MCF 10A (cell line): ENCODE measurements at regions not wholly inside any gene's neighbourhood (a gene's known extent, or its start where the extent isn't known, plus 50 kb on each side); places are given as distances from the start of the nearest gene placed in this dataset.

Experiments
- BruUV-seq: library from RNA; stranded (reverse); fragments of 400-500 nt; replicated peaks from 2 replicates; lab custom pipeline; 2021; lab: Mats Ljungman, UMichigan
- CTCF ChIA-PET: fragments of 300-600 bp; sonication (Branson Sonifier 250); formaldehyde crosslinking; extraction: SDS; loops from one replicate; lab custom pipeline; 2021; ENCODE audit warnings: antibody characterized with exemption, inconsistent platforms; lab: Yijun Ruan, JAX
- POLR2A ChIA-PET: fragments of 300-600, 350-650 bp; sonication (Branson Sonifier 250); formaldehyde crosslinking; extraction: SDS; loops from one replicate; lab custom pipeline; 2020; ENCODE audit warnings: antibody characterized with exemption, inconsistent platforms; lab: Yijun Ruan, JAX
- DNase-seq: peaks from one replicate; pipeline ENCODE4 v3.0.0-alpha.2; 2018; ENCODE audit not compliant: unreplicated experiment
- H3K27ac Mint-ChIP-seq: one replicate; pipeline ENCODE4 v1.8.0; 2022; ENCODE audit warnings: mild to moderate bottlenecking, low read depth, mixed read lengths; ENCODE audit not compliant: unreplicated experiment
- H3K27me3 Mint-ChIP-seq: one replicate; pipeline ENCODE4 v1.8.0; 2022; ENCODE audit warnings: mixed read lengths; ENCODE audit not compliant: insufficient read depth, unreplicated experiment
- H3K36me3 Mint-ChIP-seq: one replicate; pipeline ENCODE4 v1.8.0; 2022; ENCODE audit warnings: mild to moderate bottlenecking, moderate library complexity, mixed read lengths; ENCODE audit not compliant: insufficient read depth, unreplicated experiment
- H3K4me1 Mint-ChIP-seq: one replicate; pipeline ENCODE4 v1.8.0; 2022; ENCODE audit warnings: mixed read lengths; ENCODE audit not compliant: insufficient read depth, unreplicated experiment
- H3K4me3 Mint-ChIP-seq: one replicate; pipeline ENCODE4 v1.8.0; 2022; ENCODE audit warnings: mild to moderate bottlenecking, moderate library complexity, mixed read lengths; ENCODE audit not compliant: unreplicated experiment
- H3K9me3 Mint-ChIP-seq: one replicate; pipeline ENCODE4 v1.8.0; 2022; ENCODE audit warnings: mixed read lengths; ENCODE audit not compliant: unreplicated experiment
- intact Hi-C: fragments of 100-400 bp; cut with micrococcal nuclease; formaldehyde crosslinking; loops from 2 replicates; pipeline ENCODE4 v1.14.1; 2022
- TF ChIP-seq, protein P1 (sequence below): fragments of 200-600 bp; IDR thresholded peaks from one replicate; pipeline ENCODE4 v1.8.0; 2022; ENCODE audit warnings: antibody characterized with exemption, mild to moderate bottlenecking; ENCODE audit not compliant: unreplicated experiment

DNA sequence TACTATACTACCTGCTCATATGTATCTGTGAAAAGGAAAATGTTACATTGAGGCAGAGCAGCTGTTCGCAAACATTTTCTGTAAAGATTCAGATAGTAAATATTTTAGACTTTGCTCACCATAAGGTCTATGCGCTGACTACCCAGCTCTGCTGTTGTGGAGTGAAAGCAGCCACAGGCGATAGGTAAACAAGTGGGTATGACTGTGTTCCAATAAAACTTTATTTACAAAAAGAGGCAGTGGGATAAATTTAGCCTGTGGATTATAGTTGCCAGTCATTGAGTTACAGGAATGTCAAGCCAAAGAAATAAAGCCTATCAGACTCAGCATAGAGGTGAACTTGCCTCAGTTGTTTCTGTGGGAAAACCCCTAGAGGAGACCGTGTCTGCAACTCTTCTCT is 487.7 kb upstream of the API5 start:
- H3K36me3 Mint-ChIP-seq = no peaks in the 10 kb centered on the region
- ChIA-PET POLR2A (no interaction called here), CTCF (interaction anchor here (0.6 kb wide), 2 partner anchors 83 to 1328 kb away, joined by 3 to 4 read pairs; no protein-coding TSS in a partner anchor)
- no peaks in the 10 kb centered on the region for H3K9me3 Mint-ChIP-seq
- no TSS peak for BruUV-seq
- H3K4me3 Mint-ChIP-seq = no peak overlapping the region
- H3K27ac Mint-ChIP-seq = no peak overlapping the region
- no peaks in the 10 kb centered on the region for H3K4me1 Mint-ChIP-seq
- TF ChIP-seq, protein P1, sequence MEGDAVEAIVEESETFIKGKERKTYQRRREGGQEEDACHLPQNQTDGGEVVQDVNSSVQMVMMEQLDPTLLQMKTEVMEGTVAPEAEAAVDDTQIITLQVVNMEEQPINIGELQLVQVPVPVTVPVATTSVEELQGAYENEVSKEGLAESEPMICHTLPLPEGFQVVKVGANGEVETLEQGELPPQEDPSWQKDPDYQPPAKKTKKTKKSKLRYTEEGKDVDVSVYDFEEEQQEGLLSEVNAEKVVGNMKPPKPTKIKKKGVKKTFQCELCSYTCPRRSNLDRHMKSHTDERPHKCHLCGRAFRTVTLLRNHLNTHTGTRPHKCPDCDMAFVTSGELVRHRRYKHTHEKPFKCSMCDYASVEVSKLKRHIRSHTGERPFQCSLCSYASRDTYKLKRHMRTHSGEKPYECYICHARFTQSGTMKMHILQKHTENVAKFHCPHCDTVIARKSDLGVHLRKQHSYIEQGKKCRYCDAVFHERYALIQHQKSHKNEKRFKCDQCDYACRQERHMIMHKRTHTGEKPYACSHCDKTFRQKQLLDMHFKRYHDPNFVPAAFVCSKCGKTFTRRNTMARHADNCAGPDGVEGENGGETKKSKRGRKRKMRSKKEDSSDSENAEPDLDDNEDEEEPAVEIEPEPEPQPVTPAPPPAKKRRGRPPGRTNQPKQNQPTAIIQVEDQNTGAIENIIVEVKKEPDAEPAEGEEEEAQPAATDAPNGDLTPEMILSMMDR = no peak
- no peaks in the 10 kb centered on the region for H3K27me3 Mint-ChIP-seq
- intact Hi-C loops = no loop called here
- DNase-seq = no peak

DNA sequence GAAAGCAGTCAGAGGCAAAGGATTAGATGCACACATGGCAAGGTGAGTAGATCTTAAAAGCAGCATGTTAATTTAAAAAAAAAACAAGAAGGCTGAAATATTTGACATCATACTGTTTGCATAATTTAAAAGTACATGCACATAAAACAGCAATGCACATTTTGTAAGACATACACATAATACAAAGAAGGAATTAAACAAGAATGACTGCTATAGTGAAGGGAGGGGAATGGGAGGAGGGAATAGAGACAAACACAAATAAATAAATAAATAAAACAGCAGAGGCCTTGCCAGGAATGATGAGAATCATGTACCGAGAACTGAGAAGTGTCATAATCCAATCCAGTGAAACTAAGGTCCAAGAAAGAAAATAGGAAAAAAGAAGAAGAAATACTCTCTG is 486.2 kb upstream of the API5 start:
- no TSS peak for BruUV-seq
- Mint-ChIP-seq H3K4me1 (no peaks in the 10 kb centered on the region), H3K9me3 (no peaks in the 10 kb centered on the region), H3K36me3 (no peaks in the 10 kb centered on the region), H3K27me3 (no peaks in the 10 kb centered on the region), H3K27ac (no peak overlapping the region), H3K4me3 (no peak overlapping the region)
- intact Hi-C loops = no loop called here
- DNase-seq = no peak
- POLR2A ChIA-PET = no interaction called here
- CTCF ChIA-PET = no interaction called here
- TF ChIP-seq, protein P1 = no peak

DNA sequence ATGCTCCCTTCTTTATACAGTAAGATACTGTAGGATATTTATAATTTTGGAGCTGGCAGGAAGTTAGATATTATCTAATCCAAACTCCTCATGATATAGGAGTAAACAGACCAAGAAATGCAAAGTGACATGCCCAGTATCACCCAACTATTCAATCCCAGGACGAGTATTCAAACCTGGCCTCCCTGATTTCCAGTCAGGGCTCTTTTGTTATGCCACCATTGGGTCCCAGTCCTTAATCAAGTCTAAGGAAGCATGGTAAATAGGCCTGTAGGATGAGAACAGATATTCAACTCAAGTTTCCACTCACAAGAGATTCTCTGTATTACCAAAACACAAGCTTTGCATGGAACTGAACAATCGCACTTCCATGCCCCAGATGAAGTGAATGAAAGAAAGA is 484.0 kb upstream of the API5 start:
- H3K9me3 Mint-ChIP-seq = no peaks in the 10 kb centered on the region
- no peaks in the 10 kb centered on the region for H3K4me1 Mint-ChIP-seq
- intact Hi-C loops = no loop called here
- TF ChIP-seq, protein P1 = no peak
- no peaks in the 10 kb centered on the region for H3K27me3 Mint-ChIP-seq
- ChIA-PET POLR2A (no interaction called here), CTCF (no interaction called here)
- no peak overlapping the region for H3K27ac Mint-ChIP-seq
- H3K4me3 Mint-ChIP-seq = no peak overlapping the region
- DNase-seq = no peak
- H3K36me3 Mint-ChIP-seq = no peaks in the 10 kb centered on the region
- BruUV-seq = no TSS peak

DNA sequence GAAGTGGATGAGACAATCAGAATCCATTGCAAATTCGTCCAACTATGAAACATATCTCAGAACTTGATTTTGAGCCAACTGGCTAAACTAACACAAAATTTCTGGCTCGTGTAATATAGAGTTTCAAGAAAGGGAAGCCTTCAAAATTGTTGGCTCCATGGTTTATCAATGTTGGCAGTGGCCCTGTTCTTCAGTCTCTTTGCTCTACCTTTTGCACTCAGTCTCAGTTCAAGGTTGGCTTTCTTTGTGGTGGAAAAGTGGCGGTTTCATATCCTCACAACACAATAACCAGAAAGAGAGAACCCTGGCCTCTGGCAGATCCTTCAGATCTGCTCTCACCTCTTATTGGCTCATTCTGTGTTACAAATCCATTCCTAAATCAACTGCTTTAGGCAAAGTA is 473.8 kb upstream of the API5 start:
- ChIA-PET CTCF (no interaction called here), POLR2A (no interaction called here)
- intact Hi-C loops = no loop called here
- DNase-seq = no peak
- Mint-ChIP-seq H3K9me3 (peaks cover 9% of the 10 kb centered on the region), H3K36me3 (no peaks in the 10 kb centered on the region), H3K4me1 (no peaks in the 10 kb centered on the region), H3K4me3 (no peak overlapping the region), H3K27ac (no peak overlapping the region), H3K27me3 (peaks cover 3% of the 10 kb centered on the region)
- TF ChIP-seq, protein P1 = no peak
- BruUV-seq = no TSS peak
